ENCODE measurements at regions not wholly inside any gene's neighbourhood (a gene's known extent, or its start where the extent isn't known, plus 50 kb on each side); places are given as distances from the start of the nearest gene placed in this dataset.

GRCh38 chr7:124443762-124444161 is 321.8 kb downstream of the GPR37 start:
- ChIA-PET POLR2A (no interaction called here), CTCF (interaction anchor here (0.9 kb wide), 1 partner anchor 13 kb away, joined by 4 read pairs; no protein-coding TSS in a partner anchor)
- intact Hi-C loops (cut with micrococcal nuclease): no loop called here
- DNase-seq (ENCODE audit: unreplicated experiment): no peak
- H3K36me3 Mint-ChIP-seq (ENCODE audit: insufficient read depth, unreplicated experiment): no peaks in the 10 kb centered on the region
- H3K27ac Mint-ChIP-seq (ENCODE audit: low read depth, unreplicated experiment): no peak overlapping the region
- TF ChIP-seq CTCF (IDR thresholded peaks at IDR 0.05; ENCODE audit: unreplicated experiment): no peak
- BruUV-seq (replicated peaks): no TSS peak
- H3K27me3 Mint-ChIP-seq (ENCODE audit: insufficient read depth, unreplicated experiment): no peaks in the 10 kb centered on the region
- no peaks in the 10 kb centered on the region for H3K4me1 Mint-ChIP-seq (ENCODE audit: insufficient read depth, unreplicated experiment)
- H3K4me3 Mint-ChIP-seq (ENCODE audit: unreplicated experiment): no peak overlapping the region
- H3K9me3 Mint-ChIP-seq (ENCODE audit: unreplicated experiment): no peaks in the 10 kb centered on the region

GRCh38 chr7:124440081-124440480 is 325.5 kb downstream of the GPR37 start:
- ChIA-PET POLR2A (no interaction called here), CTCF (no interaction called here)
- Mint-ChIP-seq H3K27me3 (ENCODE audit: insufficient read depth, unreplicated experiment) (no peaks in the 10 kb centered on the region), H3K4me1 (ENCODE audit: insufficient read depth, unreplicated experiment) (no peaks in the 10 kb centered on the region), H3K36me3 (ENCODE audit: insufficient read depth, unreplicated experiment) (no peaks in the 10 kb centered on the region), H3K9me3 (ENCODE audit: unreplicated experiment) (no peaks in the 10 kb centered on the region), H3K27ac (ENCODE audit: low read depth, unreplicated experiment) (no peak overlapping the region), H3K4me3 (ENCODE audit: unreplicated experiment) (no peak overlapping the region)
- no peak for DNase-seq (ENCODE audit: unreplicated experiment)
- TF ChIP-seq CTCF (IDR thresholded peaks at IDR 0.05; ENCODE audit: unreplicated experiment): no peak
- BruUV-seq (replicated peaks): no TSS peak
- intact Hi-C loops (cut with micrococcal nuclease): no loop called here

- no peaks in the 10 kb centered on the region for H3K36me3 Mint-ChIP-seq (ENCODE audit: insufficient read depth, unreplicated experiment)
- H3K9me3 Mint-ChIP-seq (ENCODE audit: unreplicated experiment): no peaks in the 10 kb centered on the region
- ChIA-PET POLR2A (interaction anchor here (0.6 kb wide), 1 partner anchor 119 kb away, joined by 3 read pairs; no protein-coding TSS in a partner anchor), CTCF (no interaction called here)
- intact Hi-C loops (cut with micrococcal nuclease): no loop called here
- no peaks in the 10 kb centered on the region for H3K4me1 Mint-ChIP-seq (ENCODE audit: insufficient read depth, unreplicated experiment)
- no peaks in the 10 kb centered on the region for H3K27me3 Mint-ChIP-seq (ENCODE audit: insufficient read depth, unreplicated experiment)
- DNase-seq (ENCODE audit: unreplicated experiment): no peak
- no peak overlapping the region for H3K4me3 Mint-ChIP-seq (ENCODE audit: unreplicated experiment)
- no peak overlapping the region for H3K27ac Mint-ChIP-seq (ENCODE audit: low read depth, unreplicated experiment)
- BruUV-seq (replicated peaks): no TSS peak
- TF ChIP-seq CTCF (IDR thresholded peaks at IDR 0.05; ENCODE audit: unreplicated experiment): no peak
These were observed 333.5 kb downstream of the GPR37 start for GRCh38 chr7:124432009-124432578.

GRCh38 chr7:124429923-124430322 is 335.7 kb downstream of the GPR37 start:
- DNase-seq (ENCODE audit: unreplicated experiment): no peak
- H3K4me1 Mint-ChIP-seq (ENCODE audit: insufficient read depth, unreplicated experiment): no peaks in the 10 kb centered on the region
- ChIA-PET POLR2A (interaction anchor here (0.7 kb wide), 1 partner anchor 8 kb away, joined by 3 read pairs; no protein-coding TSS in a partner anchor), CTCF (no interaction called here)
- no peak overlapping the region for H3K27ac Mint-ChIP-seq (ENCODE audit: low read depth, unreplicated experiment)
- TF ChIP-seq CTCF (IDR thresholded peaks at IDR 0.05; ENCODE audit: unreplicated experiment): no peak
- intact Hi-C loops (cut with micrococcal nuclease): no loop called here
- H3K9me3 Mint-ChIP-seq (ENCODE audit: unreplicated experiment): no peaks in the 10 kb centered on the region
- no TSS peak for BruUV-seq (replicated peaks)
- no peaks in the 10 kb centered on the region for H3K36me3 Mint-ChIP-seq (ENCODE audit: insufficient read depth, unreplicated experiment)
- no peak overlapping the region for H3K4me3 Mint-ChIP-seq (ENCODE audit: unreplicated experiment)
- H3K27me3 Mint-ChIP-seq (ENCODE audit: insufficient read depth, unreplicated experiment): no peaks in the 10 kb centered on the region

Data from MCF 10A (cell line).